ENCODE measurements at regions not wholly inside any gene's neighbourhood (a gene's known extent, or its start where the extent isn't known, plus 50 kb on each side); places are given as distances from the start of the nearest gene placed in this dataset.

DNA sequence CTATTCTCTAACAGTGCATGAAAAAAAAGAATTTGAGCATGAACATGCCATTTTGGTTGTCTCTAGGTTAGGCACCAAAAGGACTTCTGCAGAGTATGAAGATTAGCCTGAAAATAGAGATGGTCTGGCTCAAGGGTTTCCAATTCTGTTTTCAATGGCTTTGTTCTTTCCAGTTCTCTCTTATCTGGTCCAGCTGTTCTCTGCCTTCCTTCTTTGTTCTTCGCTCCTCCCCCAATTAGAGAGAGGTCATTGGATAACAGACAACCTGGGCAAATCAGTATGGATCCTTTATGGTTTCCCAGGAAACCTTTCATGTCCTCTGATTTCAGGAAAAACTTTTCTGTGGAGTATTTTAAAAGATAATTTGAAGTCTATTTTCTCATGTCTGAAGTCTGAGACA, 623.4 kb downstream of the PCDH17 start:
- no peak overlapping the region for H3K4me3 ChIP-seq (ENCODE audit: low read depth, low read length)
- Mint-ChIP-seq H3K36me3 (no peaks in the 10 kb centered on the region), H3K4me3 (no peak overlapping the region), H3K27ac (no peak overlapping the region), H3K9me3 (peaks cover 0 to 32% (median 10%) of the 10 kb centered on the region in 7 donors), H3K27me3 (no peaks in the 10 kb centered on the region), H3K4me1 (no peaks in the 10 kb centered on the region)
- no peaks in the 10 kb centered on the region for H3K4me1 ChIP-seq (ENCODE audit: control insufficient read depth, insufficient read depth, low read length, poor library complexity, severe bottlenecking)
- no peak for DNase-seq
- no peak overlapping the region for H3K27ac ChIP-seq (ENCODE audit: insufficient read depth, low read length, poor library complexity, severe bottlenecking)
- ATAC-seq (ENCODE audit: low read depth in 2 of 2), result no peak
- H3K36me3 ChIP-seq (ENCODE audit: control insufficient read depth, insufficient read depth, low read length), result no peaks in the 10 kb centered on the region
- no peaks in the 10 kb centered on the region for H3K9me3 ChIP-seq (ENCODE audit: control insufficient read depth in 2 of 2, low read length in 2 of 2)
- no peaks in the 10 kb centered on the region for H3K27me3 ChIP-seq (ENCODE audit: control insufficient read depth, insufficient read depth, low read length)

GRCh38 chr13:58266271-58266670, 634.7 kb downstream of the PCDH17 start:
- Histone ChIP-seq H3K36me3 (ENCODE audit: control insufficient read depth, insufficient read depth, low read length) (no peaks in the 10 kb centered on the region), H3K27ac (ENCODE audit: insufficient read depth, low read length, poor library complexity, severe bottlenecking) (no peak overlapping the region), H3K4me1 (ENCODE audit: control insufficient read depth, insufficient read depth, low read length, poor library complexity, severe bottlenecking) (no peaks in the 10 kb centered on the region), H3K27me3 (ENCODE audit: control insufficient read depth, insufficient read depth, low read length) (no peaks in the 10 kb centered on the region), H3K4me3 (ENCODE audit: low read depth, low read length) (no peak overlapping the region), H3K9me3 (ENCODE audit: control insufficient read depth in 2 of 2, low read length in 2 of 2) (no peaks in the 10 kb centered on the region)
- Mint-ChIP-seq H3K27me3 (no peaks in the 10 kb centered on the region), H3K9me3 (peaks cover 0 to 13% (median 6%) of the 10 kb centered on the region in 7 donors), H3K36me3 (no peaks in the 10 kb centered on the region), H3K4me1 (no peaks in the 10 kb centered on the region), H3K4me3 (no peak overlapping the region), H3K27ac (no peak overlapping the region)
- ATAC-seq (ENCODE audit: low read depth in 2 of 2) (no peak), DNase-seq (no peak)

- ATAC-seq (ENCODE audit: low read depth in 2 of 2), result no peak
- no peak overlapping the region for H3K4me3 ChIP-seq (ENCODE audit: low read depth, low read length)
- no peaks in the 10 kb centered on the region for H3K27me3 ChIP-seq (ENCODE audit: control insufficient read depth, insufficient read depth, low read length)
- H3K36me3 ChIP-seq (ENCODE audit: control insufficient read depth, insufficient read depth, low read length), result no peaks in the 10 kb centered on the region
- H3K9me3 Mint-ChIP-seq, result peaks cover 0 to 6% (median 3%) of the 10 kb centered on the region in 7 donors
- no peaks in the 10 kb centered on the region for H3K4me1 Mint-ChIP-seq
- no peak overlapping the region for H3K27ac ChIP-seq (ENCODE audit: insufficient read depth, low read length, poor library complexity, severe bottlenecking)
- H3K4me3 Mint-ChIP-seq, result no peak overlapping the region
- no peaks in the 10 kb centered on the region for H3K4me1 ChIP-seq (ENCODE audit: control insufficient read depth, insufficient read depth, low read length, poor library complexity, severe bottlenecking)
- no peaks in the 10 kb centered on the region for H3K36me3 Mint-ChIP-seq
- H3K27me3 Mint-ChIP-seq, result no peaks in the 10 kb centered on the region
- DNase-seq, result no peak
- H3K9me3 ChIP-seq (ENCODE audit: control insufficient read depth in 2 of 2, low read length in 2 of 2), result no peaks in the 10 kb centered on the region
- no peak overlapping the region for H3K27ac Mint-ChIP-seq
Observed at GRCh38 chr13:58298556-58299135, 667.1 kb downstream of the PCDH17 start.

- Mint-ChIP-seq H3K9me3 (peaks cover 0 to 5% (median 0%) of the 10 kb centered on the region in 7 donors), H3K4me3 (no peak overlapping the region), H3K27ac (no peak overlapping the region), H3K4me1 (no peaks in the 10 kb centered on the region), H3K27me3 (no peaks in the 10 kb centered on the region), H3K36me3 (no peaks in the 10 kb centered on the region)
- Histone ChIP-seq H3K36me3 (ENCODE audit: control insufficient read depth, insufficient read depth, low read length) (no peaks in the 10 kb centered on the region), H3K4me1 (ENCODE audit: control insufficient read depth, insufficient read depth, low read length, poor library complexity, severe bottlenecking) (no peaks in the 10 kb centered on the region), H3K27ac (ENCODE audit: insufficient read depth, low read length, poor library complexity, severe bottlenecking) (no peak overlapping the region), H3K27me3 (ENCODE audit: control insufficient read depth, insufficient read depth, low read length) (no peaks in the 10 kb centered on the region), H3K9me3 (ENCODE audit: control insufficient read depth in 2 of 2, low read length in 2 of 2) (no peaks in the 10 kb centered on the region), H3K4me3 (ENCODE audit: low read depth, low read length) (no peak overlapping the region)
- no peak for ATAC-seq (ENCODE audit: low read depth in 2 of 2)
- DNase-seq, result no peak
Observed at GRCh38 chr13:58300224-58300623, 668.7 kb downstream of the PCDH17 start.

DNA sequence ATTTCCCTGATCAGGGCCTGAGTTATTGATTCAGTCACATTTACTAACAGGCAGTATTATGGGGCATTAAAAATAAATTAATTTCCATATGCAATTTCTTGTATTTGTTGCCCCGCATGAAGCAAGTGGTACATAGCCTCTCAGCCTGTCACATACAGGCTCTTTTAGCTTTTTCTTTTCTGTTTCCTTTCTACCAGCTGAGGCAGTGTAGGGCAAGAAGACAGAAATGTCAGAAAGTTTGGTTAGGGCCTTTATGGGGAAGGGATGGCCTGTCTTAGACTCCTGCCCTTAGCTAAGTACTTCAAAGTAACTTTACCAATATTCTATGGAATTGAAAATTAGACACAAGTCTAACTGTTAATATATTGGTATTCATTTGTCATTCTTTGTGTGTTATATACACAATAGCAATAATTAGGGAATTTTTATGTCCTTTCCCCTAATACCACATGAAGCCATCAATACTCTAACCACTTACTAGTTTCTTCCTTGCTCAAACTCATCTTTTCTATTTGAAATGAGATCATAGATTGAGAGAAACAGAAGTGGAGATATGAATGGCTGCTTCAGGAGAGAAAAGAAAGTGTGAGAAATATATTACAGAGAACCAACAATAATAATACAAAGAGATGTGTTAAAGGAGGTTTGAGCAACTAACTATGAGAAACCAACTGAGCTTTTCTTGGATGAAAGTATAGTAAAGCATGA, 669.6 kb downstream of the PCDH17 start:
- Histone ChIP-seq H3K27ac (ENCODE audit: insufficient read depth, low read length, poor library complexity, severe bottlenecking) (no peak overlapping the region), H3K27me3 (ENCODE audit: control insufficient read depth, insufficient read depth, low read length) (no peaks in the 10 kb centered on the region), H3K36me3 (ENCODE audit: control insufficient read depth, insufficient read depth, low read length) (no peaks in the 10 kb centered on the region), H3K9me3 (ENCODE audit: control insufficient read depth in 2 of 2, low read length in 2 of 2) (no peaks in the 10 kb centered on the region), H3K4me3 (ENCODE audit: low read depth, low read length) (no peak overlapping the region), H3K4me1 (ENCODE audit: control insufficient read depth, insufficient read depth, low read length, poor library complexity, severe bottlenecking) (no peaks in the 10 kb centered on the region)
- no peaks in the 10 kb centered on the region for H3K36me3 Mint-ChIP-seq
- H3K9me3 Mint-ChIP-seq, result peaks cover 0 to 5% (median 0%) of the 10 kb centered on the region in 7 donors
- no peak overlapping the region for H3K4me3 Mint-ChIP-seq
- ATAC-seq (ENCODE audit: low read depth in 2 of 2), result no peak
- H3K4me1 Mint-ChIP-seq, result no peaks in the 10 kb centered on the region
- no peak overlapping the region for H3K27ac Mint-ChIP-seq
- DNase-seq, result no peak
- H3K27me3 Mint-ChIP-seq, result no peaks in the 10 kb centered on the region

DNA sequence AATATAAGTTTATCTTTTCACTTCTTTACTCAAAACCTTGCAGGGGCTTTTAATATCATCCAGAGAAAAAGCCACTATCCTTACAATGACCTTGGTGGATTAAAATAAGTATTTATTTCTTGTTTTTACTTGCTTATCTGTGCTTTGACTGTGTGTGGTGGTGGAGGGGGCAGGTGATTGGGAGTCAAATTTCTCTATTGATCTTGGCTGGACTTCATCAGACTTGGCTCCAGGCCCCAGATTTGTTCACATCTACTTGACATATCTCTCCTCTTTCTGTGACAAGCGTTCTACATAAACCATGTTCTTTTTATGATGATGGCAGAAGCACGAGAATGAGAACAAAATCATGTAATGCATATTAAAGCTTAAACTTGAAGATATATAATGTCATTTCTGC, 670.8 kb downstream of the PCDH17 start:
- Histone ChIP-seq H3K27ac (ENCODE audit: insufficient read depth, low read length, poor library complexity, severe bottlenecking) (no peak overlapping the region), H3K9me3 (ENCODE audit: control insufficient read depth in 2 of 2, low read length in 2 of 2) (no peaks in the 10 kb centered on the region), H3K27me3 (ENCODE audit: control insufficient read depth, insufficient read depth, low read length) (no peaks in the 10 kb centered on the region), H3K4me3 (ENCODE audit: low read depth, low read length) (no peak overlapping the region), H3K36me3 (ENCODE audit: control insufficient read depth, insufficient read depth, low read length) (no peaks in the 10 kb centered on the region), H3K4me1 (ENCODE audit: control insufficient read depth, insufficient read depth, low read length, poor library complexity, severe bottlenecking) (no peaks in the 10 kb centered on the region)
- Mint-ChIP-seq H3K4me1 (no peaks in the 10 kb centered on the region), H3K27ac (no peak overlapping the region), H3K4me3 (no peak overlapping the region), H3K36me3 (no peaks in the 10 kb centered on the region), H3K9me3 (peaks cover 0 to 4% (median 1%) of the 10 kb centered on the region in 7 donors), H3K27me3 (no peaks in the 10 kb centered on the region)
- no peak for DNase-seq
- ATAC-seq (ENCODE audit: low read depth in 2 of 2), result no peak

DNA sequence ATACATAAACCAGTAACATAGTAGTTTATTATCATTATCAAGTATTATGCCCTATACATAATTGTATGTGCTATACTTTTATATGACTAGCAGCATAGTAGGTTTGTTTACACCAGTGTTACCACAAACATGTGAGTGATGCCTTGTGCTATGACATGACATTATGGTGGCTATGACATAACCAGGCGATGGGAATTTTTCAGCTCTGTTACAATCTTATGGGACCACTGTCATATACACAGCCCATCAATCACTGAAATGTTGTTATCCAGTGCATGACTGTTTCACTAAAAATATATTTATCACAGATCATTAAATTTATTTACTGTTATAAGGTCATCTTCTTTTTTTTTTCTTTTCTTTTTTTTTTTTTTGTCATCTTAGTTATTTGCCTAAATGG, 674.5 kb downstream of the PCDH17 start:
- Mint-ChIP-seq H3K9me3 (peaks cover 0 to 4% (median 3%) of the 10 kb centered on the region in 7 donors), H3K4me3 (no peak overlapping the region), H3K4me1 (no peaks in the 10 kb centered on the region), H3K27me3 (no peaks in the 10 kb centered on the region), H3K36me3 (no peaks in the 10 kb centered on the region), H3K27ac (no peak overlapping the region)
- no peak for ATAC-seq (ENCODE audit: low read depth in 2 of 2)
- Histone ChIP-seq H3K27me3 (ENCODE audit: control insufficient read depth, insufficient read depth, low read length) (no peaks in the 10 kb centered on the region), H3K4me1 (ENCODE audit: control insufficient read depth, insufficient read depth, low read length, poor library complexity, severe bottlenecking) (no peaks in the 10 kb centered on the region), H3K4me3 (ENCODE audit: low read depth, low read length) (no peak overlapping the region), H3K9me3 (ENCODE audit: control insufficient read depth in 2 of 2, low read length in 2 of 2) (no peaks in the 10 kb centered on the region), H3K27ac (ENCODE audit: insufficient read depth, low read length, poor library complexity, severe bottlenecking) (no peak overlapping the region), H3K36me3 (ENCODE audit: control insufficient read depth, insufficient read depth, low read length) (no peaks in the 10 kb centered on the region)
- DNase-seq, result no peak

DNA sequence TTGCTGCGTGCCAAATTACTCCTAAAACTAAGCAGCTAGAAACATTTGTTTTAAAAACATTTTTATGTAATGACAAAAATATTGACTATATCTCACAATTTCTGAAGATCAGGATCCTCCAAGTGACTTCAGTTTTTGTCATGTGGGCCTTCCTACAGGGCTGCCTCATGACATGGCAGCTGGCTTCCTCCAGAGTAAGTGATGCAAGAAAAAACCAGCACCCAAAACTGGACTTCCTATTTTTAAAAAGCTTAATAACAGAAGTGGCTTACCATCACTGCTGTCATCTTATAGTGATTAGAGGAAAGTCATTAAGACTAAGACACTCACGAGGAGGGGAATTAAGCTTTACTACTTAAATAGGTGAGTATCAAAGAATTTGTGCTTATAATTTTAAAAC, 681.7 kb downstream of the PCDH17 start:
- Mint-ChIP-seq H3K36me3 (no peaks in the 10 kb centered on the region), H3K4me1 (no peaks in the 10 kb centered on the region)

More for the DNA sequence above, 681.7 kb downstream of the PCDH17 start:
- H3K9me3 ChIP-seq (ENCODE audit: control insufficient read depth in 2 of 2, low read length in 2 of 2), result no peaks in the 10 kb centered on the region
- no peaks in the 10 kb centered on the region for H3K4me1 ChIP-seq (ENCODE audit: control insufficient read depth, insufficient read depth, low read length, poor library complexity, severe bottlenecking)
- H3K9me3 Mint-ChIP-seq, result peaks cover 0 to 8% (median 4%) of the 10 kb centered on the region in 7 donors
- no peaks in the 10 kb centered on the region for H3K27me3 Mint-ChIP-seq
- H3K27me3 ChIP-seq (ENCODE audit: control insufficient read depth, insufficient read depth, low read length), result no peaks in the 10 kb centered on the region
- DNase-seq (no peak), ATAC-seq (ENCODE audit: low read depth in 2 of 2) (no peak)
- no peaks in the 10 kb centered on the region for H3K36me3 ChIP-seq (ENCODE audit: control insufficient read depth, insufficient read depth, low read length)
- no peak overlapping the region for H3K4me3 ChIP-seq (ENCODE audit: low read depth, low read length)
- no peak overlapping the region for H3K4me3 Mint-ChIP-seq
- H3K27ac Mint-ChIP-seq, result no peak overlapping the region
- H3K27ac ChIP-seq (ENCODE audit: insufficient read depth, low read length, poor library complexity, severe bottlenecking), result no peak overlapping the region
